ENCODE measurements at regions not wholly inside any gene's neighbourhood (a gene's known extent, or its start where the extent isn't known, plus 50 kb on each side); places are given as distances from the start of the nearest gene placed in this dataset.
A peak's percentile ranks its signal among the peaks of the same experiment; 100 is the strongest.

DNA sequence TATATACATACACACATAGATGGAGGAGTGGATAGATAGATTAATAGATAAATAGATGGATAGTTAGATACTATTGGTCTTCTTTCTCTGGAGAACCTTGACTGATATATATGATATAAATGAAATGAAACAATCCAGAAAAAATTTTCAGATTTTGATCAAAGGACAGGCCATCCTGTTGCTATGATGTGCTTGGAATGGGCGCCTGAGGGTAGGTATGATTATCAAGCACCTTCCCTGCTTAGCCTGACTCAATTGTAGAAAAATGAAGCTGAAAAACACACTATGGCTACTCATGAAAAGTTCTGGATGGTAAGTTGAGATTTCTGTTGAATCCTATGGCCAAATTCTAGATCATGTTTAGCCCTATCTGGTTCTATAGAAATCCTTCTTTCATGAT is 266.5 kb upstream of the KLF4 start:
- no peak for DNase-seq (ENCODE audit: low spot score)
- in situ Hi-C loops (cut with MboI; ENCODE audit: low sequenced_read_pairs, unreplicated experiment) = no loop called here
- TF ChIP-seq, protein P1, sequence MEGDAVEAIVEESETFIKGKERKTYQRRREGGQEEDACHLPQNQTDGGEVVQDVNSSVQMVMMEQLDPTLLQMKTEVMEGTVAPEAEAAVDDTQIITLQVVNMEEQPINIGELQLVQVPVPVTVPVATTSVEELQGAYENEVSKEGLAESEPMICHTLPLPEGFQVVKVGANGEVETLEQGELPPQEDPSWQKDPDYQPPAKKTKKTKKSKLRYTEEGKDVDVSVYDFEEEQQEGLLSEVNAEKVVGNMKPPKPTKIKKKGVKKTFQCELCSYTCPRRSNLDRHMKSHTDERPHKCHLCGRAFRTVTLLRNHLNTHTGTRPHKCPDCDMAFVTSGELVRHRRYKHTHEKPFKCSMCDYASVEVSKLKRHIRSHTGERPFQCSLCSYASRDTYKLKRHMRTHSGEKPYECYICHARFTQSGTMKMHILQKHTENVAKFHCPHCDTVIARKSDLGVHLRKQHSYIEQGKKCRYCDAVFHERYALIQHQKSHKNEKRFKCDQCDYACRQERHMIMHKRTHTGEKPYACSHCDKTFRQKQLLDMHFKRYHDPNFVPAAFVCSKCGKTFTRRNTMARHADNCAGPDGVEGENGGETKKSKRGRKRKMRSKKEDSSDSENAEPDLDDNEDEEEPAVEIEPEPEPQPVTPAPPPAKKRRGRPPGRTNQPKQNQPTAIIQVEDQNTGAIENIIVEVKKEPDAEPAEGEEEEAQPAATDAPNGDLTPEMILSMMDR (IDR thresholded peaks at IDR 0.05; ENCODE audit: borderline replicate concordance, control extremely low read depth, extremely low read depth, insufficient read depth, missing control alignments) = no peak

DNA sequence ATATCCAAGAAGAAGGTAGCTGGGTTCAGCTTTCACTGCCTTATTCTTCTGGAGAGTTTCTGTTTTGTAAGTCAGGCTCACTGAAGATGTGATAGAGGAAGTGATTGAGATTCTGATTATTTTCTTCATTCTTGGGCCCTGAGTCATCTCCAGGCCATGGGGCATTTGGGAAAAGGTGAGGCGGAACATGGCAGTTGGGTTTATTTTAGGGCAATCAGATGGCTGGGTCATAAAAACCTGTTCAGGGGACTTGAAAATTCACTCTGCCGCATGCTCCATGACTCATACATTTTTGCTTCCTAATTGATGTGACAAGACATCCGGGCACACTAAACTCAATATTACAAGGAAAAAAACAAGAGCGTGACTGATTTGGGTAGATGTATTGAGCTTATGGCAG is 265.7 kb upstream of the KLF4 start:
- in situ Hi-C loops (cut with MboI; ENCODE audit: low sequenced_read_pairs, unreplicated experiment) = no loop called here
- TF ChIP-seq, protein P1 (IDR thresholded peaks at IDR 0.05; ENCODE audit: borderline replicate concordance, control extremely low read depth, extremely low read depth, insufficient read depth, missing control alignments) = no peak
- DNase-seq (ENCODE audit: low spot score) = no peak

DNA sequence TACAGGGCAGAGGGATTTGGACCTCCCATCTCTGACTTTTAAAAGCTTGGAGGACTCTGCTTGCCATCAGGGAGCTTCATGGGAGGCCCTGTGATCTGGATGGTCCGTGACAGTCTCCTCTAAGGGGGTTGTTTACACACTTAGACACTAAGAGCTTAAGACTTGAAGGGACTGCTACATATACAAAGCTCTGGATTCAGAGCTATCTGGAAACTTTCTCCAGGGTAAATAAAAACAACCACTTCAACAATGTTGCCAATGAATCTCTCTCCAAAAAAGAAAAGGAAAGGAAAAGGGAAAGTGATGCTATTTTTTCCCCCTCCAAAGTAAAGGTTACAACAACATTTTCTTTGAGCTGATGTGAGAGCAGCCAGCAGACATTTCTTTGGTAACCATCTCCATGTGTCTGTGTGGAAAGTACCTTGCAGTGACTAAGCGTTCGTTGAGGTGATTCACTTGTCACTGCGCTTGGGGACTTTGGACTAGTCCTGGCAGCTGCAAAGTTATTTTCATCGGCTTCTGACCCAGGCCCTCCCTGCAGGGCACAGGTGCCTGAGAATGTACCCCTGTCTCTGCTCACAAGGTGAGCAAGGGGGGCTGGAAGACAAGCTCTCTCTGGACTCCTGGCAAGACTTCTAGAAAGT is 262.1 kb upstream of the KLF4 start:
- in situ Hi-C loops (cut with MboI; ENCODE audit: low sequenced_read_pairs, unreplicated experiment) = no loop called here
- TF ChIP-seq, protein P1 (IDR thresholded peaks at IDR 0.05; ENCODE audit: borderline replicate concordance, control extremely low read depth, extremely low read depth, insufficient read depth, missing control alignments) = no peak
- DNase-seq (ENCODE audit: low spot score) = peak; percentile 41

DNA sequence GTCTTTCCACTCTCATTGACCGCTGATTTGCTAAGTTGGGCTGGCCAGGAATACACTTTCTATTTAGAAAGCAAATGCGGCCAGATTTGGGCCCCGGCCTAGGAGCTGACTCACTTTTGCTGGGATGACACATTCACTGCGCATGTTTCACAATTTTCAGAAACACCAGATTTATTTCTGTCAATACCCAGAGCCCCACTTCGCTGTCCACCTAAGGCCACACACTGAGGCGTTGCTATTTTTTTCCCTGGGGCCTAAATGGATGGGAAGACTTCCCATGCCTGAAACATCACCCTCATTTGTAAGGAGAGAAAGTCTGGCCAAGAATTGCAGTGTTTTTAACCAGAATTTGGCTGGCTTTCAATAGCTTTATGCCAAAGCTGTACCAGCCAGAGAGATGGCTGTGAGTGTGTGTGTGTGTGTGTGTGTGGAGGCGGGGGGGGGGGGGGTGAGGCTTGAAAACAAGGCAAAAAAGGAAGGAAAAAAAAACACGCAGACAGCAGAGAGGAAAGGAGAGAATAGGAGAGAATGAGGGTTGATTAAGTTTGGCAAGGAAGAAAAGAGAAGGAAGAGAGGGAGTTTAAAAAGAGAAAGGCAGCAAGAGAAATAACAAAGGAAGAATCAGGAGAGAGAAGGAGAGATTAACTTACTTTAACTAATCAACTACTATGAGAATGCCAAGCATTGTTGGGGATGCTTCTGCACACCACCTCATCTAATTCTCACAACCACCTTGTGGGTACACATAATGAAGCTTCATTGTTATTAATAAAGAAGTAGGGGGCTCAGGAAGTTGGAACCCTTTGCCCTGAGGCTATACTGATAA is 261.4 kb upstream of the KLF4 start:
- in situ Hi-C loops (cut with MboI; ENCODE audit: low sequenced_read_pairs, unreplicated experiment) = no loop called here
- TF ChIP-seq, protein P1 (IDR thresholded peaks at IDR 0.05; ENCODE audit: borderline replicate concordance, control extremely low read depth, extremely low read depth, insufficient read depth, missing control alignments) = no peak
- no peak for DNase-seq (ENCODE audit: low spot score)

DNA sequence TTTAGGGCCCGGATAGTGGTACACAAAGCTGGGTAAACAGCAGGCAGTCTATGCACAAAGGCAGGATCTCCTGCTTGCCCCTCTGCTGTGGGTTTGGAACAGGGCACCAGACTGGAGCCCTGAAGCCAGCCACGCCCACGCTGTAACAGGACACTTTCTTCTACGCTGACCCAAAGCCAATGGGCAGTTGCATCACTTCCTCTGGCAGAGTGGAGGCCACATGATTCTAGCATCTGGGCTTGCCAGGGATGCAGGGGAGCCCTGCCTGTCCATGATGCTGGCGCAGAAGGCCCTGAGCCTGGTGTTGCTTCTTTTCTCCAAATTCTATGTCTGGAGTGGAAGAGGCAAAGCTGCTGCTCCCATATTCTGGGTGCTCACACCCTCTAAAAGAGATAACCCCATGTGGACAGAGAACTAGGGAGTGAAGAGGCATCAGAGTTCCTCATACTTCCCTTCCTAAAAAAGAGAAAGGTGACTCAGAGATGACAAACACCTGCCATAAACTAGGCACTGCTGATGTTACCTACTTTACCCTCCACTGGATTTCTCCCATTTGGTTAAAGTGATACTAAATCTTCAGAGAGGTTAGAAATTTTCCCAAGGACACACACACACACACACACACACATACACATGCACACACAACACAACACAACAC is 260.3 kb upstream of the KLF4 start:
- in situ Hi-C loops (cut with MboI; ENCODE audit: low sequenced_read_pairs, unreplicated experiment) = no loop called here
- TF ChIP-seq, protein P1 (IDR thresholded peaks at IDR 0.05; ENCODE audit: borderline replicate concordance, control extremely low read depth, extremely low read depth, insufficient read depth, missing control alignments) = no peak
- DNase-seq (ENCODE audit: low spot score) = no peak

DNA sequence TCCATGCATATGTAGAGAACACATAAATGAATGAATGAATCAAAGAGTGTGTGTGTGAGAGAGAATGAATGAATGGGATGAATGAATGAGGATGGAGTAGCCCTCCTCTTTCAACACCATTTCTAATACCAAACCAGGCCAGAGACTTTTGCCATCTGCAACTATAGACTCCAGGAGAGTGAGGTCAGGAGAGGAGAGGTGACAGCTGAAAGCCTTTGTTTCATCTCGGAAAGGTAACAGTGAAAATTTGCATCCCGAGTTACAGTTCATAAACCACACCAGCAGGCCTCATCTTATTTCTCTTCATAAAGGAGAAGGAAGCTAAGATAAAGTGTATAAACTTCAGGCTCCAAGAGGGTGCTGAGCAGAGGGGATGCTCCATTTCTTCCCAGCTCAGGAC is 255.3 kb upstream of the KLF4 start:
- in situ Hi-C loops (cut with MboI; ENCODE audit: low sequenced_read_pairs, unreplicated experiment) = no loop called here
- DNase-seq (ENCODE audit: low spot score) = no peak
- TF ChIP-seq, protein P1 (IDR thresholded peaks at IDR 0.05; ENCODE audit: borderline replicate concordance, control extremely low read depth, extremely low read depth, insufficient read depth, missing control alignments) = no peak
